ENCODE measurements at regions not wholly inside any gene's neighbourhood (a gene's known extent, or its start where the extent isn't known, plus 50 kb on each side); places are given as distances from the start of the nearest gene placed in this dataset.
"Not testable (repeated sequence)": the region's sequence is repeated elsewhere in the genome, so short reads cannot be mapped to it uniquely, and the experiment has no call there.

DNA sequence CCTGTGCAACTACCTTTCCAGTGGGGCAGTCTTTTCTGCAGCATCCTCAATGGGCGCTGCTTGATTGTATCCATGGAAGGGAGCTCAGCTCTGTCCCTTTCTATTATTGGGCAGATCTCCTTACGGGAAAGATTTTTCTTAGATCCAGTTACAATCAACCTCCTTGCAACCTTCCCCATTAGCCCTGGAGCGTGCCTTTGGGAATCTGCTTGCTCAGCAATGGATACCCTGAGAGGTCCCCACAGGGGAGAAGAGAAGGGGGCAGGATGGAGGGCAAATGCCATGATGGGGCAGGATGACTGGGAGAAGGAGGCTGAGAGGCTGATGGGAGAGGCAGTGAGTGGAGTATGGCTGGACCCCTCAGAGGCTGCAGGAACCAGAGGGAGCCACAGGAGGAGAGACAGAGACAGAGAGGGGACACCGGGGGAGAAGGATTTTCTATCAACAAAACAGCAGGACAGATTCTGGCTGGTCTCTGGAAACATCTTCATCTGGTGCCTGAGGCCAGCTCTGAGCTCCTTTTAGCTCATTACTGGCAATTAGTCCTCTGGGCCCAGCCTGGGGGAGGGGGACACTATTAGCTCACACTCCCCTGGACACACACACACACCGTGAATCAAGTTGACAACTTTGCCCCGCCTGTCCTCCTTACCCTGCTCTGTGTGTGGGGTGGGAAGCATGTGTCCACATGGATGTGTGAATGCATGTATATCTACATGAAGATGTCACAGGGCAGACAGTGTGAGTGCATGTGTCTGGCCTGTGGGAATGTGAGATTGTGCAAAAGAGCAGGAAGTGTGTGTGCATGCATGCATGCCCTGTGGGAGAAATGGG is 80.8 kb upstream of the PAX2 start:
- DNase-seq, result no peak

DNA sequence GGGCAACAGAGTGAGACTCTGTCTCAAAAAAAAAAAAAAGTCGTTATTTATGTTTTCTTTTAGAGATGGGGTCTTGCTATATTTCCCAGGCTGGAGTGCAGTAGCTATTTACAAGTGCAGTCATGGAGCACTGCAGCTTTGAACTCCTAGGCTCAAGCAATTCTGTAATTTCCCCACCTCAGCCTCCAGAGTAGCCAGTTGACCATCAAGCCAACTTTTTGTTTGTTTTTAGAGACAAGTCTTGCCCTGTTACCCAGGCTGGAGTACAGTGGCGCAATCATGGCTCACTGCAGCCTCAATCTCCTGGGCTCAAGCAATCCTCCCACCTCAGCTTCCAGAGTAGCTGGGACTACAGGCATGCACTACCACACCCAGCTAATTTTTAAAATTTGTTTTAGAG is 78.7 kb upstream of the PAX2 start:
- DNase-seq, result not testable (repeated sequence)

DNA sequence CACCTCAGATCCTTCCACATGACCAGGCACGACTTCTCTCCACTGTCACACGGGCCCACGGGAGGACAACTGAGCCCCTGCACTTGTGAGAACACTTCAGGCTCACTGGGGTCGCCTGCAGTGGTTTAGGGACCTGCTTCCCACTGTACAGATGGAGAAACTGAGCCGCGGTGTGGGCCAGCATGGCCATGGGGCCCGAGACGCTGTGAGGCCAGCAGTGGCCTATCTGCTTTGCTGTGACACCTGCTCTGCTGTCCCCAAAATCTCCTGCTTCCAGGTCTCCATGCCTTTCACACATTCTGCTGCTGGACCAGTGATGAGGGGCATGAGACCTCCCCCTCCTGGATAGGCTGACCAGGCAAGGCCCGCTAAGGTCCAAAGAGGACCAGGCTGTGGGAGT is 75.8 kb upstream of the PAX2 start:
- no peak for DNase-seq

DNA sequence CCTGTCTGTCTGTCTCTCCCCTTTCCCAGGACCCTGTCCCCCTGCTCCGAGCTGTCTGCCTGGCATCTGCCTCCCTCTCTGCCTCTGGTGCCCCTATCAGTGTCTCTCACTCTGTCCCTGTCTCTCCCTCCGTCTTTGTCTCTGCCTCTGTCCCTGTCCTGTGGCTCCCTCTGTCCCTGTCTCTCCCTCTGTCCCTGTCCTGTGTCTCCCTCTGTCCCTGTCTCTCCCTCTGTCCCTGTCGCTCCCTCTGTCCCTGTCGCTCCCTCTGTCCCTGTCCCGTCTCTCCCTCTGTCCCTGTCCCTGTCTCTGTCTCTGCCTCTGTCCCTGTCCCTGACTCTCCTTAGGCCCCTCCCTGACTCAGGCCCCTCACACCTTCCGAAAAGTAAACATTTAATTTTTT is 75.0 kb upstream of the PAX2 start:
- DNase-seq, result no peak

DNA sequence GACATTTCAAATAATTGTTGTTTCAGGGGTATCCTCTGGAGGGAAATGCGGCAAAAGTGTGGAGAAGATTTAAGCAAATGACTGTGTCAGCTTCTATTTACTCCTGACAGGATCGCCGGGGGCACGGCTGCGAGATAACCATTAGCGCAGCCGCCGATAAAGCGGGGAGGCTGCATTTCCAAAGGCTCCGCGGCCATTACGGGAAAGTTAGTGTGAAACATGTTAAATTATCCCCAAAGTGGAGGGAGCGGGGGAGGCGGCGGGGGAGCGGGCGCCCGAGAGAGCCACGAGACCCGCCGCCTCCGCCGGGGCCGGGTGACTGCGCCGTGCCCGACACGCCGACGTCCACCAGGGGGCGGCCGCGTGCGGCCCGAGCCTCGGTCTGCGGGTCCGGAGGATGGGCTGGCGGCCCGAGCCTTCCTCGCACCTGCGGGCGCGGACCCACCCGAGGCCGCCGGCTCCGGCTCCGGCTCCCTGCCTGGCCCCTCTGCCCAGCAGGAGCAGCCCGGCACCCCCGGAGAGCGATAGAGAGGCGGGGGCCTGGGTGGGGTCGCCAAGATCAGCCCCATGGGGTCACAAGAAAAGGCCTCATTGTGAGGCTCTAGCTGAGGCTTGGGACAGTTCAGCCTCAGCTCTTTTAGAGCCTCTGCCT is 74.4 kb upstream of the PAX2 start:
- no peak for DNase-seq

DNA sequence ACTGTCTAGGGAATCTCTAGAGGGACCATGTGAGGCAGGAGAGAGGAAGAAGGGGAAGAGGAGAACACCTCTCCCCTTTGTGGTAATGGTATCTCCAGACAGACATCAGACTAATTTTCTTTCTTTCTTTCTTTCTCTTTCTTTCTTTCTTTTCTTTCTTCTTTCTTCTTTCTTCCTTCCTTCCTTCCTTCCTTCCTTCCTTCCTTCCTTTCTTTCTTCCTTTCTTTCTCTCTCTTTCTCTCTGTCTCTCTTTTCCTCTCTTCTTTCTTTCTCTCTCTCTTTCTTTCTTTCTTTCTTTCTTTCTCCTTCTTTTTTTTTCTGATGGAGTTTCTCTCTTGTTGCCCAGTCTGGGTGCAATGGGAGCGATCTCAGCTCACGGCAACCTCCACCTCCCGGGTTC is 73.2 kb upstream of the PAX2 start:
- DNase-seq, result no peak

DNA sequence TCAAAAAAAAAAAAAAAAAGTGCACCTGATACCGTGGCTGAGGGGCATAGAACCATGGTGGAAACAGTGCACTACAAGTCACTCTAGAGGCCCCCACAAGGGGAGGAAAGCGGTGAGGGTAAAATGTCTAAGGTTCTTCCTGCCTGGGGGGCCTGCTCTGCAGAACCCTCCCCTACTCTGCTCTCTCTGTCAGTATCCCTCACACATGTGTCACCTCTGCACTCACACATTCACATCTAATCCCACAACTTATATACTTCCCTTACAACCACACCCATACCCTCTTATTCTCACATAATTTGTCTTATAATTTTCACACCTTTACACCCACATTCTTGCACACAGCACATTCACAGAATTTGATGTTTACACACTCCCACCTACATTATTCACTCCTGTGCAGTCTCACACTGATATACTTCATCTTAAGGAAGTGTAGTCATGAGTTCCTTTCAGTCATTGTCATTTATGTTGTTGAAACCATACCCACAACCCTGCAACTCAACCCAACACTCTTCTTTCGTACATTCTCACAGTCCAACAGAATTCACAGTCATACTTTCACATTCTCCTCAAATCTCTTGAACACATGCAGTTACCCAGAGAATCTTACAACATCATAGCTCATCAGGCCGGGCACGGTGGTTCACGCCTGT is 68.0 kb upstream of the PAX2 start:
- DNase-seq, result no peak

DNA sequence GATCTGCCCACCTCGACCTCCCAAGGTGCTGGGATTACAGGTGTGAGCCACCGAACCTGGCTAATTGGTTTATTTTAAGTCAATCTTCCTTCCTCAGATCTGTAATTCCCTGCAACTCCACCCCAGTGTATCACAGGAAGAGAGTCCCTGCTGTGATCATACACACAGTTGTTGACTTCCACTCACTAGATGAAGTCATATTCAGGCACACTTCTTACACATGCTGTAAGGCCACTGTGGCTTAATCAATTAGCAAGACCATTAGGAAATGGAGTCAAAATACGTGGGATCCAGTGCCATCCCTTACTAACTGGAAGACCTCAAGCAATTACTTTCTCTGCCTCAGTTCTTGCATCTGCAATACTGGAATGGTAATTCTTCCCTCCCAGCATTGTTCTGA is 66.1 kb upstream of the PAX2 start:
- no peak for DNase-seq

DNA sequence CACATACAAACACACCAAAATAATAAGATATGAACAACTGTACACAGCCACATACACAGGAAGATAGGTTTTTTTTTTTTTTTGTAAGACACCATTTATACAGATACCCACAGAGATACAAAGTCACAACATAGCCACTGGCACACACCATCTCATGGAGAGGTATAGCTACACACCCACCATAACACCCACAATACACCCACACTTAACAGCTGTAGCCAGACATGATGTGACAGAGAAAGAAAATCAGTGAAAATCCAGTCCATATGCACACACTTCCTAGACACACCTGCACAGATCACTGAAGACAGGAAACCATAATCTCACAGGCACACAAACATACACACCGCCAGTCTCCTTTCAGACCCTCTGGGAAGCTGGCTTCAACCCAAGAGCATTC is 62.4 kb upstream of the PAX2 start:
- DNase-seq, result peak; percentile 13

DNA sequence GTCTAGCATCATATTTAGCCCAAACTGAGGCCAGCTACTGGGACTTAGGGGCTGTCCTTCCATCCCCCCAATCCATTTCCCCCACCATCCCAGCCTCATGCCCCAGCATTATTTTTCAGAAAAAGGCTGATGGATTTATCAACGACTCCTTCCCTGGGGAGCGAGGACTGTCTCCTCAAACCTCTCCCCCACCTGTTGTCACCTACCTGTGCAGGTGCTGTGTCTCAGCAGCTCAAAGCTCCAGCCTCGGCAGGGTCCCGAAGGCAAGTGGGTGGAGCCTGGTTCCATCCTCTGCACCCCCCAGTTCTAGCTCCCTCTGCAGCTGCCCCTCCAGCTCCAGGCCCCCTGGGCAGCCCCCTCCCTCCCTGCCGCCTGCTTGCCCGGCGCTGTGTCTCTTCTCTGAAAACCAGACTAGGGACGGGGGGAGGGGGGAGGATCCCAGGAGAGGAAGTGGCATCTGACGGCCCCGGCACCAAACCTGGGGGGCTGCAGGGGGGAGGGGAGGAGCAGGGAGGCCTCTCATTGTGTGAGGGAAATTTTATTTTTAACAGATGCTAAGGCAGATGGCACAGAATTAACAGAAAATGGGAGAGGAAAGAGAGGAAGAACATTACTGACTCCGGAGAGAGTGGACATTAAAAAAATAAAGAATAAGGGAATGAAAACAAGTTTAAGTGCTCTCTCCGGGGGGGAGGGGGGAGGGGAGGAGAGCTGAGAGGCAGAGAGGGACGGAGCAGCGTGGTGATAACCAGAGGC is 61.7 kb upstream of the PAX2 start:
- peak; percentile 76 for DNase-seq

DNA sequence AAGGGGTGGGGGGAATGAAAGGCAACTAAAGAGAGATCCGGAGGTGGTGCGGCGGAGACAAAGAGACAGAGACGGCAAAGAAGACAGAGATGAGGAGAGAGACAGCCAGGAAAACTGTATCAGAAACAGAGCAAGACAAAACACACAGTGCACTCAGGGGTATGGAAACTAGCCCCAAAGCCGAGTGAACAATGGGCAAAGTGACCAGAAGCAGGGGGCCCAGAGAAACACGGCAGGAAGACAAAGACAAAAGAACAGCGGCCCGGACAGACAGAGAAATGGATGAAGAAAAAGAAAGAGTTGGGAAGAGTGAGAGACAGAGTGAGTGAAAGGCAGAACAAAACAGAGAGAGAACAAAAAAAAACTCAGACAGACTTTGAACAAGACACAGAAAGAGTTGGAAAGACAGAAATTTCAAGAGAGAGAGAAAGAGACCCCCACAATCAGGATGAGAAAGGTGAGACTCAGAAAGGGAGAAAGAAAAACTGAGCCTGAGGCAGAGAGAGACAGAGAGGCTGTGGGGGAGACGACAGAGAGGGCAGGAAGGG is 60.6 kb upstream of the PAX2 start:
- no peak for DNase-seq

DNA sequence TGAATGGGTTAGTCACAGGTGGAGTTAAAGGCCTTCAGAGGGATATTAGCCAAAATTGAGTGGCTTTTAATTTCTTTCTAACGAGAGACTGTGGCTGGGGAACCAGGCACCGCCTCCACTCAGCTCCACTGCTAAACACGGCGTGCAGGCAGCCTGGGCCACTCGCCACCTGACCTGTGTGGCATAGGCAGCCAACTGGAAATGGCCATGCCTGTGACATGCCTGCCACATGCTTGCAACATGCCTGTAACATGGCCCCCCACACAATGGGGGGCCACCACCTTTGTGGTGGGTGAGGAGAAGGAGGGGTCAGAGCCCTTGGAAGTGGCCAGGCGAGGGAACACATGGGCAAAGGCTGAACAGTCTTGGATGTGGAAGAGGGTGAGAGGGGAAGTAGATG is 60.1 kb upstream of the PAX2 start:
- no peak for DNase-seq

DNA sequence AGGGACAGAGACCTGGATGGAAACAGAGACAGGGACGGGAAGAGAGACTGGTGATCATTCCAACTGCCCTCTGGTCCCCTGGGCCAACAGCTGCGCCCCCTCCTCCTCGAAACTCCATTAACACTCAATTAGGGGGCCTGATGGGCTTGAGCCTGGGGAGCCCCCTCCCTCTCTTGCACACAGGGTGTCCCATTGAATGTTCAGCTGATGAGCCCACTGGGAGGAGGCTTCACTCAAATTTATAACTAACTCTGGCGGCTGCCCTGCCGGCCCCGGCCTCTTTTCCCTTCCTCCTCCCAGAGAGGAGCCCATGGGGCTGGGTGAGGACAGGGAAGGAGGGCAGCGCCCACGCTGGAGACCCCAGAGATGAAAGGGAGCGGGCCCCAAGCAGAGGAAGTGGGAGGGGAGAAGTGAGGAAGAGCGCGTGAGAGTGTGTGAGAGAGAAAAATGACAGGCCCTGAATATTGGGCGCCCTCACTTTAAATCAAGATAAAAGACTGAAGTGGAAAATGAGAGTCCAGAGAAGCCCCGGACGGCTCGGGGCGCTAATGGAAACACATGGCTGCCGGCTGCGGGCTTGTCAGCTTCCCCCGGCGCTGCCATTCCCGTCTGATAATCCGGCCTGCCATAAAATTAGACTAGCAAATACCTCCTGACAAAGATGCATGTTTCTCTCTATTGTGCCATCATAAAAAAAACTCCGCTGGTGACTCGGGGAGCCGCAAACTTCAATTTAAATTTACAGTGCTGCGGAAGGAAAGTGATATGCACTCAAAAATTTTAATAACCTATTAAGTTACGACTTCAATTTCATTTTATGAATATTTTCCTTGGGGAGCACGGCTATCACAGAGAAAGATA is 58.0 kb upstream of the PAX2 start:
- no peak for DNase-seq

DNA sequence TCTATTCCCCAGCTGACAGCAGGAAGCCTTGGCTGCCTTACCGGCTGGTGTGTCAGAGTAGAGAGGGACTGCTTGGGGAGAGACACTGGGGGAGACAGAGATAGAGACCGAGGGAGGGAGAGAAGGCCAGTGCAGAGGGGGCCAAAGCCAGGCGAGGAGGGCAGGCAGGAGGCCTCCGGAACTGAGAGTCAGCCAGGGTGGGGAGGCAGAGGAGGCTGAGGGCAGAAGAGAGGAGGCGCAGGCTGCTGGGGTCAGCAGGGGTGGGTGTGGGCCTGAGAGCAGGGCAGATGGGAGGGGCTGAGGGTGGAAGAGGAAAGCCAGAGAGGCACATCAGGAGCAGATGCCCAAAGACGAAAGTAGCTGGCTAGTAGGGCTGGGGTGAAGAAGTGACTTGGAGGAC is 57.2 kb upstream of the PAX2 start:
- no peak for DNase-seq

DNA sequence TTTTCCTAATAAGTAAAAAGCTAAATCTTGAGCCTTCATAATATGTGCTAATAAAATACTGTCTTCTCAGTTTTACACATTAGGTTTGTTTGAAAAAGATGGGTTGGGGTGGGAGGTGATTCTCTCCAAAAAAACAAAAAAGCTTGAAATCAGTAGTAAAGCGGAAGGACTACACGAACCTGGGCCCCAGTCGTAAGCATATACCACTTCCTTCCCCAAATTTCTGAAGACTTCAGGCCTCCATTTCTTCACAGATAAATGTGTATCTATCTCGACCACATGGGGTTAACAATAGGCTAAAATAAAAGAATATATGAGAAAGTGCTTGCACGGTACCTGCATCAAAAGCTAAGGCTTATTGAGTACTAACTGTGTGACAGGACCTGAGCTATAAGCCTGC is 51.6 kb upstream of the PAX2 start:
- DNase-seq, result no peak

Data from NCI-H1694 treated with DMSO at 0.1 percent for 48 hours (cell line).